GM21367 (cell line): ENCODE measurements at regions not wholly inside any gene's neighbourhood (a gene's known extent, or its start where the extent isn't known, plus 50 kb on each side); places are given as distances from the start of the nearest gene placed in this dataset.
"Not testable (repeated sequence)": the region's sequence is repeated elsewhere in the genome, so short reads cannot be mapped to it uniquely, and the experiment has no call there.

ENCODE experiments used
- ATAC-seq: cut with Tn5 transposase; IDR thresholded peaks from one replicate; pipeline ENCODE4 v1.9.1; 2021; ENCODE audit not compliant: unreplicated experiment

DNA sequence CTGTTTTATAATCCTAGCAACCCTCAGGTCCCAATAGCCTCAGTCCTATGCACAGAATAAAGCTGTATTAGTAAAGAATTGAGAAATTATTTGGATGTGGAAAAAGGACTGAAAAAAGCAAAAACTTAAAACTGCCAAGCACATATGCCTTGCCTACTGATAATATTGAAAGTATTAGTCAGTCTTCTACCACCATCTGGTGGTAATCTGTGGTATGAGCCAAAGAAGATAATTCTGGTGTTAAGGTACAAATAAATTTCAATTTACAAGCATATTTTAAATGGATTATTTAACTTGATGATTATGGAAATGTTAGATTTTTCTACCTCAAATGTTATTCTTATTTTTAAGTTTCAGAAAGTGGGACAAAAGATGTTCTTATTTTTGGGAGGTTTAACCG, 460.3 kb upstream of the KLHL1 start:
- ATAC-seq = peak; percentile 64

DNA sequence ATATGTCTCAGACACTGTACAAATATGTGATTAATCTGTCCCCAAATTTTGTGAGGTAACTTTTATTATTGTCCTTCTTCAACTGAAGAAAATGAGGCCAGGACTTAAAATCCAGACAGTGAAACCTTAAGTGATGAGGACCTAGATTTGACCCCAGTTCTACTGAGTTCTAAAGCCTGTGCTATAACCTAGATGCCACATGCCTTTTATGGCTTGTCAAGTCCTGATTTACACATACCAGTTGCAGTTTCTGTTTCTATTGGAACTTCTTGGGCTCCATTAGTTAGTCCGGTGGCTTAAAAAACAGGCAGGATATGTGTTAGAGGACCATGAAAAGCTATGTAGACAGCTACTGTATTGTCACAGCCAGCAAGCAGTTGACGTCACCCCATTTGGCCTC, 436.5 kb upstream of the KLHL1 start:
- ATAC-seq = no peak

DNA sequence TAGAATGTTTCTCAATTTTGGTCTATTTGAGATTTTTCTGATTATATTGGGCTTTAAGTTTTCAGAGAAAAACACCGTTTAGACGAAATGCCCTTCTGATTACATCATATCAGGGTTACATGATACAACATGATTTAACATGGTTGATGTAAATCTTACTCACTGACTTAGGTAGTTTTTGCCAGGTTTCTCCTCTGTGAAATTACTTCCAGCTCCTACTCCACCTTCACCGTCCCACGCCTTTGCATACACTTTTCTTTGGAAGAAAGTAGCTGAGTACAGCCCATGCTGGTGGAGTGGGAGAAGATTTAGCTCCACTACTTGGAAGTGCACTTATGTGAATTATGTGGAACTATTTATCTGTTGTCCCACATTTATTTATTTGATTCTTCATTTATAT, 433.2 kb upstream of the KLHL1 start:
- no peak for ATAC-seq

DNA sequence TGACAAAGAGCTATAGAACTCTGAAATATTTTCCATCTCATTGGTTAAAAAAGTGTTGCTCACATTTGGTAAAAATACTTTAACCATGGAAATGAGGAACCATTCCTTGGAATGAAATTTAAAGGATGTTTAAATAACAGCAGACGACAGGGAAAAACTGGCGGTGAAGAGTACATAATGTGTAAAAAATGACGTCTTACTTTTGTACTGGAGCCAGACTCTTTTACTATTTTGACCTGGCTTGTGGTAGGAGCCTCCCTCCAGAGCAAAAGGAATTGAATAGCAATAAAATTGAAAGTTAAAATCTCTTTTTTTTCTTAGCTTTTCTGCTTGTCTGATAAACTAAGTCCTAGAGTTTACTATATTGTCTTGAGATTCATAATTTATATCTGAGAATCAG, 426.2 kb upstream of the KLHL1 start:
- ATAC-seq = no peak

DNA sequence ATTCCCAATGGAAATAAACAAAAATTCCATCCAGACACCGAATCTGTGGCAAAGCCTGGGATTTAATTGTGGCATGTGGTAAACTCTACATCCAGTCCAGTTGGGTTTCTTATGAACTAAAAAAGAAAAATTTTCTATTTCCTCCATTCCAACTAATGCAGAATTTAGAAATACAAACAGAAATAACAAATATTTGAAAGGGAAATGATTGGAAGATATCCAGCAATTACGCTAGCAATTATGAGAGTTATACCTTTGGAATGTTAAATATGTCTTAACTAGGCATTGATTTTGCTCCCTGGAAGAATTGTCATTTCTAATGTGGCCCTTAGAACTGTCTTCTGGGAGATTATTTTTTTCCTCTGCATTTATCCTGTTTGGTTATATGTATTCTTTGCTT, 421.4 kb upstream of the KLHL1 start:
- ATAC-seq = no peak

DNA sequence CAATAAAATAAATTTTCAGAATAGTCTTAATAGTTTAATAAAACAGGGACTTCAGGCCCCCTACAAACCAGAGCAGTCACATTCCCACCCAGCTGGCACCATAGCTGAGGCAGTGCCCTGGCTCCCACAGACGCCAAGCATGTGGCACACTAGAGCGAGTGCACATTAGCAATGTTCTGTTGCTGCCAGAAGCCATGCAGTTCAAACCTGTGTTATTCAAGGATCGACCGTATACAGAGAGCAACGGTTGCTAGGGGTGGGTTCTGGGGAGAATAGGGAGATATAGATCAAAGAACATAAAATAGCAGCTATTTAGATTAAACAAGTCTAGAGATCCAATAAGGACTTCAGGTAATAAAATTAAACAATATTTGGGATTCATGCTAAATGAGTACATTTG, 419.3 kb upstream of the KLHL1 start:
- ATAC-seq = no peak

DNA sequence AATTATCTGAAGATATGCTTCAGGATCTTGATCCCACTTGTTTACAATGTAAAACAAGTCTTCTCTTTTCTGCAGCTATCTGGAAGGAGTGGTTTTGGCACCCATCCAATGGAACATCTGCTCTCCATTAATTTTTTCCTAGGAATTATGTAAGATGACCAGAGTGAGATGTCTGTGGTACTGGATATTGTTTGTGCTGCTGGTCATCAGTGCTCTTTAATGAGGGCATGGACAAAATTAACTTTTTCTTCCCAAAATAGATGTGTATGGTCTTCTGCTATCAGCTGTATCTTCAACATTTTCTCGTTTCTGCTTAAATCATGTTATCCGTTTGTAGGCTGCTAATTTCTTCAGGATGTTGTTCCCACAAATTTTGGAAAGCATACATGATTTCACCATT, 415.4 kb upstream of the KLHL1 start:
- no peak for ATAC-seq

DNA sequence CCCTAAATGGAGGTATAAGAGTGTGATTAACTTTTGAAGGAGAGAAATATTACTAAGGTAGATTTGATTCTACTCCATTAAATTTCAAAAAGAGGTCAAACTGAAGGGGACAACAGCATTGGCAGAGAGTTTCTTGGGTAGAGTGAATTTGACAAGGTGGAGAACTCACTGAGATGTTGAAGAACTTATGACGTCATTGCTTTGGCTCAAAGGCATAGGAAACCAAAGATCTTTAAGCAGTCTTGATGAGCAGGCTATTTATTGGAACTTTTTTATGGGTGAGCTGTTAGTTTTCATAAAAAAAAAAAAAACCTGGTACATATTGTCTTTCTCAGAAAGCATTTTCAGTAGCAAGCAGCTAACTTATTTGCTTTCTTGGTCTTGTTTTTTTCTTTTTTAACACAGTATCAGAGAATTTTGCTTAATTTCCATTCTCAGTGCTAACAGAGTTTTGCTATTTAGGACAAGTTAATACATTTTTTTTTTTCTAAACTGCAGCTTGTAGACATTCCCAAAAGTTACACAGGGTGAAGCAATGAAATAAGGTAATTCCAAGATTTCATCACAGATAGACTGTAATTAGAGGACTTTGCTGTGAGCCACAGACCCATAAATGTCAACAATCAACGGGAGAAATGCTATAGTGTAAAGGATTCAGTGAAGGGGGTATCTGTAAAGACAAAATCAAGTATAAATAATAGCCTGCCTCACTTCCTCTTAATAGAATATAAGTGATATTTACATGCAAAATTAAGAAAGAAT, 412.2 kb upstream of the KLHL1 start:
- ATAC-seq = no peak

DNA sequence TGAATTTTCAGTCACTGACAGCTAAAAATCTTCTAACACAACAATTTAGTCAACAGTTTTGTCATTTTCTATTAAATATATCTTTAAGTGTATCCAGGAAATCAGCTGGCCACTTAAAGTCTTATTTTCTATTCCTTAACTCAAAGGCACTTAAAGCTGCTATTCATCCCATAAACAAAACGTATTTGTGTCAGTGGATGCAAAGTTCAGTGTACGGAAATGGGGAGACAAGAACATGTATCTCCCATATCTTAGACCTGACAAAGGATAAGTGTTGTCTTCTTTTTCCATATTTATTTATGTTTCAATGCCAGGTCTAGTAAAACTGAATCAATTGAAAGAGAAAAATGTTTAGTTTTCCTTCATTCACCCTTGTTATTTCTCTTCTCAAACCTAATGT, 409.8 kb upstream of the KLHL1 start:
- no peak for ATAC-seq

DNA sequence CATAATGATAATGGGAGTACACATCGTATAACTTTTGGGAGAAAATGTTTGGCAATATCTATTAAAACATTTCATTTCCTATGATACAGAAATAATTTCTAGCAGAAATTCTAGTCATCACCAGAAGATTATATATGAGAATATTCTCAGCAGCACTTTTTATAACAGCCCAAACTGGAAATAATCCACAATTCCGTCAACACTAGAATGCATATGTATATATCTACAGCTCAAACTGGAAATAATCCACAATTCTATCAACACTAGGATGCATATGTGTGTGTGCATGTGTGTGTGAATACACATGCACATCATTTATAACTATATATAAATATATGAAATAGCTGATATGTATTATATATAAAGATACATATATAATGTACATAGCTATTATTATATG, 408.0 kb upstream of the KLHL1 start:
- no peak for ATAC-seq

DNA sequence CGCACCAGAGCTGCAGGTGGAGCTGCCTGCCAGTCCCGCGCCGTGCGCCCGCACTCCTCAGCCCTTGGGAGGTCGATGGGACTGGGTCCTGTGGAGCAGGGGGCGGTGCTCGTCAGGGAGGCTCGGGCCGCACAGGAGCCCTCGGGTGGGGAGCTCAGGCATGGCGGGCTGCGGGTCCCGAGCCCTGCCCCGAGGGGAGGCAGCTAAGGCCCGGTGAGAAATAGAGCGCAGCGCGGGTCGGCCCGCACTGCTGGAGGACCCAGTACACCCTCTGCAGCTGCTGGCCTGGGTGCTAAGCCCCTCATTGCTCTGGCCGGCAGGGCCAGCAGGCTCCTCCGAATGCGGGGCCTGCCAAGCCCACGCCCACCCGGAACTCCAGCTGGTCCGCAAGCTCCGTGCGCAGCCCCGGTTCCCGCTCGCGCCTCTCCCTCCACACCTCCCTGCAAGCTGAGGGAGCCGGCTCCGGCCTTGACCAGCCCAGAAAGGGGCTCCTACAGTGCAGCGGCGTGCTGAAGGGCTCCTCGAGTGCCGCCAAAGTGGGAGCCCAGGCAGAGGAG, 403.7 kb upstream of the KLHL1 start:
- not testable (repeated sequence) for ATAC-seq

DNA sequence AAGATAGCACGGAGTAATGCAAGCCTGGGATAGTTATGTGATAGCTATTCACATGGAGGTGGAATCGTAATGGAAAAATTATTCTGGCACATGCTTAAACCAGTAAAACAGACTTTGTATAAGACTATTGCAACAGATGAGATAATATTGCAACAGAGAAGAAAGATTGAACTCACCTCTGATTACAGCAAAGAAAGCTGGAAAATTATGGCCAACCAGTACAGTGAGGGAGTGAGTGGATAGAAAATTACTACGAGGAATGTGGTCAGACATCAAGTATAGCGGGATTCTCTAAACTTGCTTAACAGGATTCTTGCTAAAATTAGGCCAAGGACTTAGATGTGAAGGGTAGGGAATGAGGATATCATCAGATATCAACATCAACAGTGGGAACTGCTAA, 397.6 kb upstream of the KLHL1 start:
- ATAC-seq = no peak

DNA sequence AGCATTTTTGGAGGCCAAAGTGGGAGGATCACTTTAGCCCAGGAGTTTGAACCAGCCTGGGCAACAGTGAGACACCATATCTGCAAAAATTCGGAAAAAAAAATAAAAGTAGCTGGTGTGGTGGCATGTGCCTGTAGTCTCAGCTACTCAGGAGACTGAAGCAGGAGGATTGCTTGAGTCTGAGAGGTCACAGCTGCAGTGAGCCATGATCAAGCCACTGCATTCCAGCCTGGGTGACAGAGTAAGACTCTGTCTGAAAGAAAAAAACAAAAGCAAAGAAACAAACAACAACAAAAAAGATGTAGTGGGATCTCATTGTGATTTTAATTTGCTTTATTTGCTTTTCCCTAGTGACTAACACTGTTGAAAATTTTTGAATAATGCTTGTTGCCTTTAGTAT, 394.7 kb upstream of the KLHL1 start:
- ATAC-seq = no peak

DNA sequence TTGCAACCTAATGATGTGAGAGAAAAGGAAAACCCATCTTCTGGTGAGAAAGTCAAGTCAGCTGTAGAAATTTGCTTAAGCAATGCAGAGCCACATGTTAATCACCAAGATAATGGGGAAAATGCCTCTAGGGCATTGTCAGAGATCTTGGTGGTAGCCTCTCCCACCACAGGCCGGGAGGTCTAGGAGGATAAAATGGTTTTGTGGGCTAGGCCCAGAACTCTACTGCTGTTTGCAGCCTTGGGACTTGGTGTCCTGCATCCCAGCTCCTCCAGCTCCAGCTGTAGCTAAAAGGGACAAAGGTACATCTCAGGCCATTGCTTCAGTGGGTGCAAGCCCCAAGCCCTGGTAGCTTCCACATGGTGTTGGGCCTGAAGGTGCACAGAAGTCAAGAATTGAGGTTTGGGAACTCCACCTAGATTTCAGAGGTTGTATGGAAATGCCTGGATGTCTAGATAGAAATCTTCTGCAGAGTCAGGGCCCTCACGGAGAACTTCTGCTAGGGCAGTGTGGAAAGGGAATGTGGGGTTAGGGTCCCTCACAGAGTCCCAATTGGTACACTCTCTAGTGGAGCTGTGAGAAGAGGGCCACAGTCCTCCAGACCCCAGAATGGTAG, 382.2 kb upstream of the KLHL1 start:
- no peak for ATAC-seq

DNA sequence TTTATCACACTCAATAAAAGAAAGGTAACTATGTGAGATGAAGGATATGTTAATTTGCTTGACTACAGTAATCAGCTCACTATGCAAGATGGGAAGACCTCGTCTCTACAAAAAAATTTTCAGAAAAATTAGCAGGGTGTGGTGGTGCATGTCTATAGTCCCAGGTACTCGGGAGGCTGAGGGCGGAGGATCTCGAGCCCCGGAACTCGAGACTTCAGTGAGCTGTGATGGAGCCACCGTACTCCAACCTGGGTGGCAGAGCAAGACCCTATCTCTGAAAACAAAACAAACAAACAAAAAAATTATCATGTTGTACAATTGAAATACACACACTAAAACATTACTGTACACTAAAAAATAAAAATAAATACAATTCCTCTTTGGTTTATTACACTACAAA, 376.7 kb upstream of the KLHL1 start:
- ATAC-seq = no peak

DNA sequence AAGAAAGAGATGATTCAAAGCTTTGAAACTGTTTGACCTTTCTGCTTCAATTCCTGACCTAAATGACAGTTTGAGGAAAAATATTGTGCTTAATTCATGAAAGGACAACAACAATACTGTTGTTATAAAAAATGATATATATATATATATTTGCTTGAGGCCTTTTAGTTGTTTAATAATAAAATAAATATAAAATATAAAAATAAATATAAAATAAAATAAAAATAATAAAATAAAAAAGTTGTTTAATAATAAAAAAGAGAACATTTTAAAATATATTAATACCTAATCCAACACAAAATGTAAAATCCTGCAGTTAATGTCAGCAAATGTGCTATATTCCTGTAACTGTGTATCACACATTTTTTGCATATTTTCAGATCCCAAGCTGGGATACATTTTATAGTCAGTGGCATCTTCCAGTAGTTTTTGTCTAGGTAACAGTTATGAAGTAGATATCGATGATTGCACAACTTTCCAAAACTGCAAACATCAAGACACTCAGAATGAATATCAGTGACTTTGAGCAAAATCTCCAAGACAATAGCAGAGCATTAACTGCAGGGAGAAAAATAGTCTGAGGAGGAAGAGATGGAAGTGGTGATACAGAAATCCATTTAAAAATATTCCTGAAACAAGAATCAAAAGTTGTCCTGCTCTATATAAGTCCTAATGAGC, 375.5 kb upstream of the KLHL1 start:
- no peak for ATAC-seq

DNA sequence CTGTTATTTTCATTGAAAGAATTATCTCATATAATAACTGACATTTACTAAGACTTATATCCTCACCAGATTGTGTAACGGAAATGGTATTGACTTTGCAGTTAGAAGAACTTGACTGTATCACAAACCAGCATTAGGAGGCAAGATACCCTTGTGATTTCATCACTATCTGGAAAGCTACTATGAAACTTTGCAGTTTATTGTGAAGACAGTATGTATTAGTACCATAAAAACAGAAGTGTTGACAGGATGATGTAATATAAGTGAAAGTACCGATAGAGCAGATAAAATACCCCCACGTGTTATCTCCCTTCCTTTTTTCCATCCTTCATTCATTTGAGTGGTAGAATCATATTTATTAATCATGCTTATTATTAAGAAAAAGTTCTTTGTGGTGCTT, 365.7 kb upstream of the KLHL1 start:
- no peak for ATAC-seq

DNA sequence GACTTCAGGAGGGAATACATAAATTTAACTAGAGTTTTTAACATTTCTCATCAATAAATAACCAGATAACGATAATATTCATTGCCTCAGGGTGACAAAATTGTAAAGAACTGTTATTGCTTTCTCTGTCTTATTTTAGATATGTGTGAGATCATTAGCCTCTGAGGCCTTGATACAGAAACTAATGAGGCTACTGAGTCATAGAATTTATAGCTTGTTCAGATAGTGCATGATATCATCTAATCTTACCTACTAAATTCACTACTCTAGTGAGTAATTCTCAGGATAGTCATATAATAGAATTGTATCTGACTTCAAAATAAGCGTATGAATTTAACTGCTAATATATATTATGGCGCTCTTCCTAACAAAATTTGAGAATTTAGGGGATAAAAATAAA, 360.8 kb upstream of the KLHL1 start:
- ATAC-seq = no peak

DNA sequence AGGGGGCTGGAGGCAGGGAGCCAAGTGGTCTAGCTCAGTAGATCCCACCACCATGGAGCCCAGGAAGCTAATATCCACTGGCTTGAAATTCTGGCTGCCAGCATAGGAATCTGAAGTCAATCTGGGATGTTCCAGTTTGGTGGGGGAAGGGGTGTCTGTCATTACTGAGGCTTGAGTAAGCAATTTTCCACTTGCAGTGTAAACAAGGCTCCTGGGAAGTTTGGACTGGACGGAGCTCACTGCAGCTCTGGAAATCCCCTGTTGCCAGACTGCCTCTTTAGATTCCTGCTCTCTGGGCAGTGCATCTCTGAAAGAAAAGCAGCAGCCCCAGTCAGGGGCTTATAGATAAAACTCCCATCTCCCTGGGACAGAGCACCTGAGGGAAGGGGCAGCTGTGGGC, 349.2 kb upstream of the KLHL1 start:
- no peak for ATAC-seq

DNA sequence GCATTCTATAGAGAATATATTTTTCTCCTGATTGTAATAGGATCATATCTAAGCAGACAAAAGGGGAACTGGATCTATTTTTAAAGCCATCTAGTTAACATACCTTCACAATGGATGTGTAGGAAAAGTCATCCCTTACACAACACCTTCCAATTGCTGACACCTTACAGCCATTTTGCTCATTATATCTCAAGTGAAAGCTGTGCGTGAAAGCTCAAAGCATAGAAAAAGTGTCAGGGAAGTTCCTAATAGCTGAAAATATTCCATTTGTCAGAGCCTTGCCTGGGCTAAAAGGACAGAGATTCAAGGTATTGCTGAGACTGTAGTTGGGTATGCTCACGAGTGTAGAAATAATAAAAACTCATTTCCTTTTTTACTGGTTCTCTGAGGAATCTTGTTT, 340.6 kb upstream of the KLHL1 start:
- no peak for ATAC-seq

DNA sequence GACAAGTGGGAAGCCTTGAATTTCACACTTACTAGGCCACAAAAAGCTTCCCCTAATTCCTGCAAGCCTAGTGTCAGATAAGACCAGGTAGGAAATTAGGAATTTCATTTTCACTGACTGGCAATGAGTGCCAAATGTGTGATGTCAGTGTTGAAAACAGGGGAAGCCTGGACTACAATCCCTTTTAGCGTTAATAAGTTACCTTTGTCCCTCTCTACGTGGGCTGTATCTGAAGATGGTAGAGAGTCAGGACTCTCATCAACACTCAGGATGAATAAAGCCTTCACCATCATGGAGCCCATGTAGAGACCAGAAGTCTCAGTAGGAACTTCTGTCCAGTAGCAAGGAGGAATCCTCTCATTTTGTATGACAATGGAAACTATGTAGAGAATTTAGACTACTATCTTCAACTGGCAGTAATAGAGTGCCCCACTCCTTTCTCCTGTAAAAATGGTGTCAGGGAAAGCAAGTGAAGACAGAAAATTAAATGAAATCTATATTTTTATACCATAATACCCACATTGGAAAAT, 324.1 kb upstream of the KLHL1 start:
- no peak for ATAC-seq

DNA sequence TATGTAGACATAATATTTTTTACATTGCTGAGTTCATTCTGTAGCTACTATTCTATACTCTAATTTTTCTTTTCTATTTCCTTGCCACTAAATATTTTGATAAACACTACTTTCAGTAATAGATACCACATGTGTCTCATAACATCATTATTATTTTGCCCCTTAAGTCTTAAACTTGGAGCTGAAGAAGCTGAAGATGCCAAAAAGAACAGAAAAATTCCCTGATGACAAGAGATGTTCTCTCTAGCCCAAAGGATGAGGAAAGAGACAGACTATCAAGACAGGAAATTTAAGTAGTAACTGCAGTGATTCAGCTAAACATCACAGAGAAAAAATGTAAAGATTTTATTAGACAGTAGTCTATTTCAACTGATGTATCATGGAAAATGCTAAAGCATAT, 322.0 kb upstream of the KLHL1 start:
- ATAC-seq = no peak
